Smooth muscle cell of the brain vasculature (primary cell): ENCODE measurements at regions not wholly inside any gene's neighbourhood (a gene's known extent, or its start where the extent isn't known, plus 50 kb on each side); places are given as distances from the start of the nearest gene placed in this dataset.
"Not testable (repeated sequence)": the region's sequence is repeated elsewhere in the genome, so short reads cannot be mapped to it uniquely, and the experiment has no call there.

Source experiments
- DNase-seq: peaks from one replicate; pipeline ENCODE4 v3.0.0-alpha.2; 2012; ENCODE audit warnings: low read depth, low spot score

DNA sequence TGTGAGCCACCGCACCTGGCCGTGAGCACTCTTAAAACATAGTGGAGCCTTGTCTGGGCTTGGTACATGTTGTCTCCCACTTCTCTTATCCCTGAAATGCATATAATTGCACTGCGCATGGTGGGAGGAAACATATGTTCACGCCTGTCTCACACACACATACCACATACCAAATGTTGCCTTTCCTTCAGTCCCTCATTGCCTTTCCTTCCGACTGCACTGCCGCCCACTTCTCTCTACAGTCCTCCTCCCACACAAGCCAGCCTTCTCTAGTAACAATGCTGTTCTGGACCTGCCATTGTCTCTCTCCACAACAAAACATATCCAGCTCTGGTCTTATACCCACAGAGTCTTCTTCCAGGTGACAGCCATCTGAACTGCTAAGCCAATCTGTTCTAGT, 88.3 kb upstream of the PTHLH start:
- DNase-seq = no peak

DNA sequence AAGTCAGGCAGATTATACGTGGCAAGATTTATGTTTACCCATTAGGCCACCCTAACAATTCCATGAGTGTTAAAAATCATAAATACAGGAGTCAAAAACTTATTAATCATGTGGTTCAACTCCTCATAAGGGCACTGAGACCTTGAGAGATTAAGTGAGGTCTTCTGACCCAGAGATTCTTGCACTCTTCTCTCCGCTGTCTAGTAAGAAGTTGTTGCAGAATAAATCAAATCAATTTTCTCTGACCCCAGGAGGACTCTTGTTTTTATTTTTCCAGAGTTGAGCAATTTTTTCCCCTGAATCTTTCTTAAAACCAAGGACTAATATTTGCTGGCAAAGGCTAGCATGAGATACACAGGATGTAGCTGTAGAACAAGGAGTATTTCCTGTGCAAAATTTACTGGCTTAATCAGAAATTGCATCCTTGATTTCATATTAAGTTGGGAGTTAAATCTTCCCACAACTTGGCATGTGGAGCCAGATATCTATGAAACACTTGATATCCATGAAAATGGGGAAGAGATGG, 90.9 kb upstream of the PTHLH start:
- DNase-seq = no peak

DNA sequence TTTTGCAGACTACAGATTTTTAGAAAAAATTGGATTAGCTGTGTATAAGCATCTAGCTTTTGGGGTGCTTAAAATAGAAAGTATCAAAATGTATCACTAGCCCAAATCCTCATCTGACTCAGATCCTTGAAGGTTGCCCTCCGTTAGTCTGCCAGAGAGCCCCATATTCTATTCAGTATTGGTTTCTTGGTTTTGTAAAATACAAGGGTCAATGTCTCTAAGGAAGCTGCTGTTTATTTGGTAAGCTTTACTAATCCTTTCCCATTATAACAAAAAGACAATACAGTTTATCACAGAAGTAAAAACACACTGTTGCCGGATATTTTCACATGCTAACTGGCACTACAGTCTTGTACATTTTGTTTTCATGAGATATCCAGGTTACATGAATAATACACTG, 92.8 kb upstream of the PTHLH start:
- DNase-seq = no peak

DNA sequence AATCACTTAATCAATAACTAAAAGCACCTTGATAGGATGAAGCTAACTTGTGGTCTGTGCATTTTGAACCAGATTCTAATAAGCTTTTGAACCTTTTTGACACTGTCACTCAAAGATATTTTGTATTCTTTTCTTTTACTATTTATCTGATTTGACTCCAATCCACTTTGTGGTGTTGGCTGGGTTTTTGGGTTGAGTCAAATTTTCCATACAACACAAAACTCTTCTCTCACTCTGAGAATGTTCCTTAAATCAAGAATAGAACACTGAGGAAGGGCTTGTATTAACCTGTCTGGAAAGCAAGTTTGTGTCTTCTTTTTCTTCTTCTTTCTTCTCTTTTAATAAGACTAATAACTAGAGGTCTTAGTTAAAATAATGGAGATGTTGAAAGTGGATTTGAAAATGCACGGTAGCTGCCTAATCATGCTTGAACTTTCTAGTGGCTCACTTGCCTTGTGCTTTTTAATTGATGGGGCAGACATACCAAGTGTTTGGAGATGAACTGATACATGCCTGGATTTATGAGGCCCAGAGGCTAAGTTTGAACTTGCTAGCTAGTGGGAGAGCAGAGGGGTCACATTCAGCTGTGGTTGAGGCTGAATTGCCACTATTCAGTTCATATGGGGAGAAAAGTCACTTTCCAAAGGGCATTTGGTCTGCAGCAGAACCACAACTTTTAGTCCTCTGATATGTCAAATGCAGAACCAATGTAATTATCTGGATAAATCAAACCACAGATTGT, 93.5 kb upstream of the PTHLH start:
- DNase-seq = no peak

DNA sequence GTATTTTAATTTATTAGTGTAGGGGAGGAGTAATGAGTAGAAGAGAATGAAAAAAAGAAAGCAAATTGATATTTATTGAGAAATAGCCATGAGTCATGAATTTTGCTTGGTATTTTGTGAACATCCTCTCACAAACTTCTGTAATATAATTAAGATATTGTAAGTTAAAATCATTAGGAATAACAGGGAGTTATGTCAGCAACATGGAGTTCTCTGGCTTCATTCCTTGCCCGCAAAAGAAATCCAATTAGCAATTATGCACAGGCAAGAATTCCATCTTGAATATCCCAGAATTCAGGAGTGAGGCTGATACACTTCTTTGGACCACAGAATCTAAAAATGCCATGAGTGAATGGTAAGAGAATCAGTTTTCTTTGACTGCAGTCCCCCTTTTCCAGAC, 94.3 kb upstream of the PTHLH start:
- no peak for DNase-seq

DNA sequence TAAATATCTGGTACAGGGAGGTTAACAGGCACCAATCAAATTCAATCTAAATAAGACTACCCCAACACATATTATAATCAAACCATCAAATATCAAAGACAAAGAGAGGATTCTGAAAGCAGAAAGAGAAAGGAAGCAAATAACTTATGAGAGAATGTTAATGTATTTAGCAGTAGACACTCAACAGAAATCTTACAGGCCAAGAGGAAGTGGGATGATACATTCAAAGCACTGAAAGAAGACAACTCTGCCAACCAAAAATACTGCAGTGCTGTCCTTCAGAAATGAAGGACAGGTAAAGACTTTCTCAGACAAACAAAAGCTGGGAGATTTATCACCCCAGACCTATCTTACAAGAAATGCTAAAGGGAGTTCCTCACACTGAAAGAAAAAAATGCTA, 95.9 kb upstream of the PTHLH start:
- no peak for DNase-seq

DNA sequence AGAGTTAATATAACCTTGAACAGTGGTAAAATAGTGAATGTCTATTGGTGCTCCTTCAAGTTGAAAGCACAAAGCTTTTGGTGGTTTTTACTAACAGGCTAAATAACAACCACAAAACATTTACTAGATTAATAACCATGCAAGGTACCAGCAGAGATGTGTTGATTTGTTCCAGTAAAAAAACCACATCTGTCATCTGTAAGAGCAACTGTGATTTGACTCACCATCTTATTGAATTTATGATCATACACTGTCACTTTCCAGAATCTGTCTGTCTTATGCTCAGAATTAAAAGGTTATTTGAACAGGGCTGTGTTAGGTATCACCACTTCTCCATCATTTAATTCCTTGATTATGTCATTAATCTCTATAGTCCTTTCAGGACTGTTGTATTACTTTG, 107.0 kb upstream of the PTHLH start:
- DNase-seq = no peak

DNA sequence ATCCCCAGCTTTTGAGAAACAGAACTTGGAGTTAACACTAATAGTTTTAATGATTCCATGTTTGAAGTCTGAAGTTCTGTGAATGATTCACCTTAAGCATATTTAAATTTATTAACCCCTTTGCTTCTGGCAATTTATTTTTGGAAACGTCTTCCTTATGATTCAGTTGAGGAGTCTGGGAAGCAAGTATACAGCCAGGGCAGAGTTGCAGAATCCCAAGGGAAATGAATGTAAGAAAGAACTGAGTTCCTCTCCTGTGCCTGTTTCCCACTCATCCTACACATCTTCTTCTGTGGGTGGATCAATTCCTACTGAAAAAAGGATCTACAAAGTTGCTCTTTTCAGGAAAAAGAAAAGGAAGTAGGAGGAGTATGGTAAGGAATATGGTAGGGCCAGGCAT, 108.2 kb upstream of the CCDC91 start:
- DNase-seq = no peak

DNA sequence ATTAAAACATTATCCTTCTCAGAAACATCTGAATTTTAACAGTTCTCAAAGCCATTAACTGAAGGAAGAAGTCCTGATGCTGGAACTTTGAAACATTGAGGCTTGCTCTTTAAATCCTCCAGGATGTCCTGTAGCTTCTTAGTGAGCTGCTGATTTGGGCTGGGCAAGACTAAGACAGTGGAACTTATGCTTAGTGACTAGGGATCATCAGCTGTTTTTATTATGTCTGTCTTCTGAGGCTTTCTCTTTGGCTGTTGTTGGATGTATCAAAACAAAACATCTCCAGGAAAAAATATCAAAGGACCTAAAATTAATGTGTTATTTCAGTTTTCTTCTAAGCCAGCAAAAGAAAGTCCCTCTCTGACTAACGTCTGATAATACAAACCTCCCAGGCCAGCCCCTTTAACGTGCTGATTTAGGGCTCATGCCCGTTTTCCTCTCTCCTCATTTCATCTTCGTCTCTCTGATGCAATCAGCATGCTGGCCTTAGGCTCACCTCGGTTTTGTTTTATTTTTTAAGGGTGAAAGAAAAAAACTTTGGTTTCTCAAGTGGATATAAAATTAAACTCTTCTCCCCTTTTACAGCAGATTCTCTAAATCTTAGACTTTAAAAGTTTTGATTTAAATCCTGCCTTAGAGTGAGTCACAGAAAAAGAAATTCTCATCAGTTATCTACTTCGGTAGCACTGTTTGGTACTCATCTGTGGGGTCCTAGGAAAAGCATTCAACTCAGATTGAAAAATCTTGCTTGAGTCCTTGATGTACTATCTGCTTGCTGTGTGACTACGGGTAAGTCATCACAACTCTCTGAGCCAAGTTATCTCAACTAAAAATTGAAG, 106.2 kb upstream of the CCDC91 start:
- DNase-seq = no peak

DNA sequence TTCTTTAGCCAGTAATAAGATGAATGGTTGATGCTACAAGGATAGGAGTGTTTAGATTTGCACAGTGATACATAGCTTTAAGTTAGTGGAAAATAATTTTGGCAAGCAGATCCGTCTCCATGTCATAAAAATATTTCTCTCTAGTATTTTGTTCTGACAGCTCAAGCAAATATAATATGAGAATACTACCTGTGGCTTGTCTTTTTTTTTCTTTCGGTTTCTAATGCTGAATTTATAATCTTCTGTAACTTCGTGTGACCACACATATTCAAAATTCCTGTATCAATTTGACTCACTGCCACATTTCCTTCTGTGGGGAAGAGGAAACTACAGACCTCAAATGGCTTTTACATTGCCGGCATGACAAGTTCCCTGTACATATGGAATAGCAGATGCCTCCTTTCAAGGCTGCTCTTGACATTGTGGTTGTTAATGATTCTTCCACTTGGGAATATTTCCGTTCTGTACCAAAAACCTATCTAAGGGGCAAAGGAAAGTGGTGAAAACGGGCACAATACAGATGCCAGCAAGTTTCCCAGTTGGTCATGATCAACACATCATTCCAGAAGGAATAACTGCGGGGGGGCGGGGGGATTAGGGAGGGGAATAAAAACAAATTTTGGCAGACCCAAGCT, 103.6 kb upstream of the CCDC91 start:
- DNase-seq = no peak

DNA sequence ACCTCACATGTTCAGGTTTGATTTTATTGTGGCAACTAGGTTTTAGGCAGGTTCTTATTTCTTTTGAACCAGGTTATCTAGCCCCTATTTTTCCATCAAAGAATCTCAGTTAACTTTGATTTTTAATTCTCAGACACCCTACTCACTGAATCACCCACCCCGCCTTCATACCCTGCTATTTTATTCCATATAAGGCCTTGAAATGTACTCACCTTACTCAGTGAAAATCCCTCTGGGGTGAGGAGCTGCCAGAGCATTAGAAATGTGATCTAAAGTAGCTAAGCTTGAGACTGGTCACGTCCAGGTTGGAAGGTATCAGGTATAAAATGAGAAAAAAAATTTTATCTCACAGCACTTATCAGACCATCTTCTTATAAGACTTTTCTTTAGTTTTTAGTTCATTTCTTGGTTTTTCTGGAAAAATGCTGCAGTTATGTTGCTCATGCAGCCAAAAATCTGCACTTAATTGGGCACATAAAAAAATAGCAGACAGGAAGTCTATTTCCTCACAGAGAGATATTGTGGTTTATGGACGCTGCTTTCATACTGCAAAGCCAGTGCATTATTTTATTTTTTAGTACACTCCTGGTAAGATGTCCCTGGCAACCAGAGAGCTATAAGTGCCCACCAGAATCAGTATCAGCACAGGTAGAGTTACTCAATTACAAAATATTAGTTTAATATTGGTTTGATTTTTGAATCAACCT, 101.5 kb upstream of the CCDC91 start:
- DNase-seq = no peak

DNA sequence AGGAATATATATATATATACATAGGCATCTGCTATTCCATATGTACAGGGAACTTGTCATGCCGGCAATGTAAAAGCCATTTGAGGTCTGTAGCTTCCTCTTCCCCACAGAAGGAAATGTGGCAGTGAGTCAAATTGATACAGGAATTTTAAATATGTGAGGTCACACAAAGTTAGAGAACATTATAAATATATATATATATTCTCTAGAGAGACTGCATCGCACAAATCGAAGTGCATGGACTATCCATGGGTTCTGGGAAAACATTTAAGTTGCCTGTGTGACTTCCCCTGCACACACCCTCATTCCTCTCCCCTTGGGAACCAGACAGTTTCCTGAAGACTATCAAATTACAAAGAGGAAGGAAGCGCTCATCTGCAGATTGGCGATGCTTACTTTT, 100.9 kb upstream of the CCDC91 start:
- no peak for DNase-seq

DNA sequence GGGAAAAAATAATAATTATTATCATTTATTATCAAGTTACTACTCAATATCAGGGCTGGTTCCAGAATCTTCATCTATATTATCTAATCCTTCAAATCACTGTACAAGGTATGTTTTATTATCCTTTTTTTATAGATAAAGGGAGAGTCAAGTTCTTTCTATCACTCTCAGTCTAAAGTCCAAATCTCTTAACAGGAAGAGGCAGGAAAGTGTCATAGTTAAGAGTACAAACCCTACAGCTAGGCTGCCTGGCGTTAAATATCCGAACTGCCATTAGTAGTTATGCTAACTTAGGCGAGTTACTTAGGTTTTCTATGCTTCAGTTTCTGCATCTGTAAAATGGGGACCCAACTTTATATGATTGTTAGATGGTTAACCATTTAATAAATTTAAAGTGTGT, 99.4 kb upstream of the CCDC91 start:
- no peak for DNase-seq

DNA sequence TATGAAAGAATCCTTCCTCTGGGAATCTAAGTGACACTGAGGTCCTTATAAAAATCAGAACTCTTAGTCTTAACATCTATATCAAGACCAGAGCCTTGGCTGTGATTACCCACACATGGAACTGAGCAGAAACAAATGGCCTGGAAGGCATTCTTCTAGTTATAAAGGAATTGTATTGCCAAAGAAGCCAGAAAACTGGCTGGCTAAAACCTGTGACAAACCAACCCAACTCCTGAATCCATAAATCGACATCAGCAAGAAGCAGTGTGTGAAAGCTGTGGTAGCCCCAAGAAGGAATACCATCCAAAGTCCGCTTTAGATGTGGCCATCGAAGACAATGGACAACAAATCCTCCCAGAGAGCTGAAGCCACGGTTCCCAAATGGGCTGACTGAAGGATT, 97.9 kb upstream of the CCDC91 start:
- no peak for DNase-seq

DNA sequence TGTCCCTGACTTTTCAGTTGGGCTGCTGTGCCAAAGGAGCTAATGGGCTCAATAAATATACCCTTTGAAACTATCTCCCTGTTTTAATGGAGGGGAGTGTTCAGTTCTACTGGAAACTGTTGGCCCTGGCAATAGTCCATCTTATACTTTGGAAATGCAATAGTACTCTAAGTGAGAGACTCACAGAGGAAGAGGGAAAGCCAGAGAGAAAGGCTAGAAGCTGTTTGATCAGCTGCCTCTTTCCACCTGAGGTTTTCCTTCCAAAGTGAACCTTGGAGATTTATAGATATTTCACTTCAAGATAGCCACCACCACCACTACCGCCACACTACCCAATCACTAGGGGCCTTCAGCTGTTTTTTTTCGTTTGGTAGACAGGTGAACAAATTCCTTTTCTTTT, 93.6 kb upstream of the CCDC91 start:
- DNase-seq = no peak

DNA sequence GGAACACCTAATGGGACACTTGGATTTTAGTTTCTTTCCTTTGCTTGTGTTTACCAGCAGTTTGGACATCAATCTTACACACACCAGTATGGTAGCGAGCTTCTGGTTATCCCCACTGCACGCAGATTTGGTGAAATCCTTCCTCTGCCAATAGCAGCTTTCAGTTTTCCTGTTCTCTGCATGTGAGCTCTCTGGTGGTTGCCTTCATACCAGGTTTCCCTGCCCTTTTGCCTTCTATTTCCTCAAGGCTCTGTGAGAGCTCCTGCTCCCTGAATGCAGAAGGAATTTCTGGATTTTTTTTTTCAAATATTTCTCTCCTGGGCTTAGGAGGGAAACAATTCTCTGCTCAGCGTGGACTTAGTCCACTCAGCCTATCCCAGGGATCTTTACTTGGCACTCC, 93.0 kb upstream of the CCDC91 start:
- DNase-seq = no peak

DNA sequence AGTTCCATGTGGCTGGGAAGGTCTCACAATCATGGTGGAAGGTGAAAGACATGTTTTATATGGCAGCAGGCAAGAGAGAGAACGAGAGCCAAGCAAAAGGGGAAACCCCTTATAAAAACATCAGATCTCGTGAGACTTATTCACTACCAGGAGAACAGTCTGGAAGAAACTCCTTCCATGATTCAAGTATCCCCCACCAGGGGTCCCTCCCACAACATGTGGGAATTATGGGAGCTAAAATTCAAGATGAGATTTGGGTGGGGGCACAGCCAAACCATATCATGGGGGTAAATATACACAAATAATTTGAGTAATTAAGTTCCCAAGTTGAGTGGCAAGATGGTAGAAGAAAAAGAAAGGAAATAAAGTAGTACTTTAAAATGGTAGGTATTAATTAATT, 91.0 kb upstream of the CCDC91 start:
- not testable (repeated sequence) for DNase-seq

DNA sequence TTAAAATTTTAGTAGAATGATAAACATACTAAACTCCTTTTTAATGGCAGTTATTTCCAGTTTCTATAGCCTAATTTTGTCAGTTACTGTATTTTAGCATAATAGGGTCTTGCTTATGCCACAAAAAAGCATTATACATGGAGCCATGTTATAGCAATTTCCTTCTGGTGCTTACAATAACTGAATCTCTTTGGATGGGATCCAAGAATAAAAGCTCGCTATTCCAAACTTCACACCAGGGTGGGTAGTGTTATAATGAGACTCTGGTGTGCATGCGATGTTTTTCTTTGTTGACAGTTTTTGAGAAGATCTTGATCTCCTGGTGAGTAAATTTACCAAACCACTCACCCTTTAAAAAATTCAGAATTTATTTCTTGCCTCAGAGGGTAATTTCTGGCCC, 90.4 kb upstream of the CCDC91 start:
- DNase-seq = no peak

DNA sequence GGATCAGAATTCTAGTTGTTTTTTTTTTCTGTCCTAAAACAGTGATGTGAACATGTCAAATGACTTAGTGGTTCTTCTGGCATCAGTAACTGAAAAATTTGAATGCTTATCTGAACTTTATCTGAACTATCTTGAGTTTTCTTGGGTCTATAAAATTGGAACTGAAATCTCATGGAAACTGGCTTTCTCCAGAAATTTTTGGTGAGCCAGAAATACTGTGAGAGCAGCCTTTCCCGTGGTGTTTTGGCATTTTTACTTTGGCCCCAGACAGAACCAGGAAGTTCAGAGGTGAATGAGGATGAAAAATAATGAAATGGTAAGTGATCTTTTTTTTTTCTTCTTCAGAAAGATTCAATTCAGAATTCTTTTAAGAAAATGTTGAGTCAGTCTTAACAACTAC, 89.5 kb upstream of the CCDC91 start:
- DNase-seq = no peak

DNA sequence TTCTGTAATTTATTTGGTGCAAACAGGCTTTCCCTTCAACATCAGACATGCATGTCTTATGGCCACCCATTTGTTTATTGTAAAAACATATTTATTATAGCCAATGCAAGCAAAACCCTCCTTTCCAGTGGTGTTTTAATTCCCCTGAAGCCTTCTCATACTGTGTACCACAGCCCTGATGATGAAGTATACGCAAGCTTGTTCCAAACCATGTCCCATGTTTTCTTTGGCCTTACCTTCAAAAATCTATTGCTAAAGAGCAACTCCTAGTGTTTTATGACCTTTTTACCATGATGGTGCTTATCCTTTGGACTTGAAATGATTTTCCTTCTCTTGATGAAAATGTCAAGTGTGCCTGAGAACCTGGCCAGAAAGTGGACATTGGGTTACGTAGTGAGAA, 85.9 kb upstream of the CCDC91 start:
- no peak for DNase-seq

DNA sequence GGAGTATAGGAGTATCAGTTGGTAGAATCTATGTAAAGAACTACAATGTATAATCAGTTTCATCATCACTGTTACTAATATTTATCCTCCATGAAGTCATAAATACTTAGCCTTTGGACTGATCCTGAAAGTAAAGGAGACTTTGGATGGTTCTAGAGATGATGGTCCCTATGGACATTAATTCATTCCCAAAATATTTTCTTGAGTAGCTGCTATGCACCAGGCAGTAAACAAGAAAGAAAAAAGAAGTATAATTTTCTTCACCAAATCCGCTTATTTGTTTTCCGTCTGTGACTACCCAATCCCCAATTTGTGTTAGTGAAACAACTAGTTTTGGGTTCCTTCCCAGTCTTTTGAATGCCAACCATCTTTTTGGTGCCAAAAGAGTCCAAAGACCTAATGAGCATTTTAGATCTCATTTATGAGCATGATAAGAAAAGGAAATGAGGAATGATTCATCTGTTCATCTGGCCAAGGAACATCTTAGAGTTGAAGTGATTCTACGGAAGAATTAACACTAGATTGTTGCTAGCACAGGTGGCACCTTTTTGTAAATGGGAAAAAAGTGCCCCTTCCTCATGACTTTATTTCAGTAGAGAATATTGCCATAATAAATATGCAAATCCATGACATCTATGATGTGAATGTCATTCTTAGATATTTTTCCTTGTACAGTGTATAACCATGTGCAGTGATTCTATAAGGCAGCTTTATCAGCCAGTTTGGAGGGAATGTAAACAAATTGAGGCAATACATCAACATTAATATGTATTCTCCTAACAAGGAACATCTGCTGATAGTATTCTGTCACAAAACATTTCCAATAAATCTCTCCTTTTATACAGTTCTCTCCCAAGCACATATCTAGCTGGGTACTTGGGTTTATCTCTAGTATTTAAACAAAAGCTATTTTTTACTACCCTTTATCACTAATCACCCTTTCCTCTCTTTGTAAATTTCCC, 85.1 kb upstream of the CCDC91 start:
- no peak for DNase-seq
